Liver (tissue), 1 donor: ENCODE measurements at regions not wholly inside any gene's neighbourhood (a gene's known extent, or its start where the extent isn't known, plus 50 kb on each side); places are given as distances from the start of the nearest gene placed in this dataset. TPM values are rescaled to one million over a fixed set of nuclear protein-coding genes. Genes with fewer than 3 reads are reported as not detected.

ENCODE experiments used
- small RNA-seq: library from RNA; depleted of rRNA; stranded (forward); fragments of <200 nt; gene quantifications from one replicate; pipeline ENCODE3, GENCODE V24; 2014

Small RNA genes in the stretch of these regions (small RNA-seq; reads per million reads assigned to genes)
- gene MIR6074: not detected
- gene RNA5SP362: not detected
